Thyroid gland (tissue), 4 donors: ENCODE measurements at regions not wholly inside any gene's neighbourhood (a gene's known extent, or its start where the extent isn't known, plus 50 kb on each side); places are given as distances from the start of the nearest gene placed in this dataset.

Experiments used
- CTCF ChIP-seq, 6 experiments: fragments of 200-600 bp in 3 of 6; fragments of 450-650 bp in 3 of 6; sonication (generic) in 3 of 6; IDR thresholded peaks; one replicate each; pipeline ENCODE4 v1.5.1; 2016 to 2019; ENCODE audit warnings: antibody characterized with exemption in 6 of 6, mild to moderate bottlenecking in 2 of 6, inconsistent platforms in 1 of 6, moderate library complexity in 1 of 6
- POLR2A ChIP-seq, 2 donors: fragments of 450-650 bp; IDR thresholded peaks; one replicate each; pipeline ENCODE4 v1.6.1; 2017; ENCODE audit warnings: antibody characterized with exemption in 2 of 2, mild to moderate bottlenecking in 2 of 2, moderate library complexity in 1 of 2

GRCh38 chr1:110816945-110817344 lies 56.0 kb upstream of the CD53 start:
- TF ChIP-seq POLR2A (IDR thresholded peaks at IDR 0.05), result no peak
- no peak for TF ChIP-seq CTCF (IDR thresholded peaks at IDR 0.05)
